HUES48 (cell line): ENCODE measurements at regions not wholly inside any gene's neighbourhood (a gene's known extent, or its start where the extent isn't known, plus 50 kb on each side); places are given as distances from the start of the nearest gene placed in this dataset.

Experiments used
- H3K27ac ChIP-seq: one replicate; pipeline ENCODE4 v1.7.0; 2013; ENCODE audit warnings: low read depth, low read length, inconsistent platforms
- H3K27me3 ChIP-seq: 2 replicates; pipeline ENCODE4 v1.6.1; 2013; ENCODE audit warnings: mild to moderate bottlenecking, low read length; ENCODE audit not compliant: control insufficient read depth, insufficient read depth
- H3K36me3 ChIP-seq: 2 replicates; pipeline ENCODE4 v1.6.1; 2013; ENCODE audit warnings: low read length; ENCODE audit not compliant: control insufficient read depth, insufficient read depth
- H3K4me1 ChIP-seq: 2 replicates; pipeline ENCODE4 v1.6.1; 2013; ENCODE audit warnings: mild to moderate bottlenecking, low read length; ENCODE audit not compliant: control insufficient read depth, insufficient read depth
- H3K4me3 ChIP-seq: 2 replicates; pipeline ENCODE4 v1.5.1; 2013; ENCODE audit warnings: mild to moderate bottlenecking, low read depth, low read length
- H3K9ac ChIP-seq: 2 replicates; pipeline ENCODE4 v1.6.1; 2013; ENCODE audit warnings: mild to moderate bottlenecking, low read depth, low read length, moderate library complexity
- H3K9me3 ChIP-seq: 2 replicates; pipeline ENCODE4 v1.6.1; 2013; ENCODE audit warnings: low read length; ENCODE audit not compliant: control insufficient read depth, insufficient read depth

DNA sequence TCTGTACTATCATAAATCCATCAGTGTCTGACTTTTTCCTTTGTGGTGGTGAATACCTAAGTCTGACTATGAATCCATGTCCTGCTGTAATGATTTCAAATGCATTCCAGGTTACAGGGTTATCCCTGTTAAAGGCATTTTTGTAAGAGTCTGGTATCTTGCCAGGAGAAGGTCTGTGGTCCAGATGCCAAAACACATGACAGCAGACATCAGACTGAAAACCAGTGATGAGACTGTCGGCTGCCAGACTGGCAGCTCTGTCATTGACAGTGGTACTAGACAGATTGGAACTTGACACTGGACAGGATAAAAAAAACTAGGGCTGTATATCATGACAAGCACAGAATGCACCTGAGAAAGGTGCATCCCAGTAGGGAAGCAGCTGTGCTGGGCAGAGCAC, 301.8 kb upstream of the FAT3 start:
- no peak overlapping the region for H3K4me3 ChIP-seq
- H3K27ac ChIP-seq = no peak overlapping the region
- H3K27me3 ChIP-seq = no peaks in the 10 kb centered on the region
- H3K36me3 ChIP-seq = no peaks in the 10 kb centered on the region
- H3K4me1 ChIP-seq = no peaks in the 10 kb centered on the region
- H3K9ac ChIP-seq = no peak overlapping the region
- no peaks in the 10 kb centered on the region for H3K9me3 ChIP-seq

DNA sequence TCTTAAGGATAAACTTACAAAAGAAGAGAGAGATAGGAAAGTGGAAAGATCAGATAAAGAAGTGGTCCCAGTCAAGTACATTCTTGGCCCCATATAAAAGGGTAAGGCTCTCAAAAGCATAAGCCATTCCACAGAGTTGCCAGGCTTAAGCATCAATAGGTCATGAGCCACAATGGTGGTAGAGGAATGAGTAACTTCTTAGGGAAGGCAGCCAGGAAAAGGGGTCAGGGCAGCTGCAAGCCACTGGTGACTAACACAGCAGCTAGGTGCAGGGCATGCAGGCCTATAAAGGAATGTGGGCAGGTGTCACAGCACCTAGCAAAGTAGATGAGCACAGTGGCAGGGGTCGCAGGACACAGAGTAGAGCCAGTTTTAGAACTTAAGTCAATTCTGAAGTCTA, 302.6 kb upstream of the FAT3 start:
- Histone ChIP-seq H3K4me3 (no peak overlapping the region), H3K36me3 (no peaks in the 10 kb centered on the region), H3K9me3 (no peaks in the 10 kb centered on the region), H3K27me3 (no peaks in the 10 kb centered on the region), H3K27ac (no peak overlapping the region), H3K9ac (no peak overlapping the region), H3K4me1 (no peaks in the 10 kb centered on the region)

DNA sequence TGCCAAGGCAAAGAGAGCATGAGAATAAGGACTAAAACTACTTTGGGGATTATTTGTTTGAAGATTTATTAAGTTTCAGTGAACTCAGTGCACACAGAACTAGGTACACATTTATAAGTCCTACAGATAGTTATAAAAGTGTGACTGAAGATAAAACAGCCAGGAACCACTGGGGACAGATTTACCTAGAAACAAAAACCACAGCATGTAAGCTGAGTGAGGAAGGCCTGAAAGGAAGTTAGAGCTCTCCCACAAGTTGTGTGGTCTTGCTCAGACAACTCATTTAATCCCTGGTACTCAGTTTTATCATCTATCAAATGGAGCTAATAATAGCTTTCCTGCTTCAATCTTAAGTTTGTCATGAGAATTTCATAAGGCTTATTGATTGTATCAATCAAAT, 311.2 kb upstream of the FAT3 start:
- no peak overlapping the region for H3K27ac ChIP-seq
- no peaks in the 10 kb centered on the region for H3K36me3 ChIP-seq
- no peaks in the 10 kb centered on the region for H3K4me1 ChIP-seq
- H3K9ac ChIP-seq = no peak overlapping the region
- no peaks in the 10 kb centered on the region for H3K9me3 ChIP-seq
- no peak overlapping the region for H3K4me3 ChIP-seq
- no peaks in the 10 kb centered on the region for H3K27me3 ChIP-seq

DNA sequence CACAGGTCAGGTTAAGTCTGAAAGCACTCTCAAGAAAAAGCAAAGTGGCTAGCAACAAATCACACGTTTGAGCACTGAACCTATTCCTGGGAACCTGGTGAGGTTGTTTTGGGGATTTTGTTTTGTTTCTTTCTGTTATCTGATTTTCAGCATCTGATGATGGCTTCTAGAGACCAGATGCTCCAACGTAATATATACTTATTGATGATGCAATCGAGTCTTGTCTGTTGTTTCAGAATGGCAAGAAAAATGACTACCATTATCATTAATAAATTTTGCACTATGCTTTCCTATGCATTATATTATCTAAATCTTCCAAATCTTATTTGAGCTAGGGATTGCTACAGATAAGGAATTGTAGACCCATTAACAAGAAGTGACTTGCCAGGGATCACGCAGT, 312.3 kb upstream of the FAT3 start:
- Histone ChIP-seq H3K27ac (no peak overlapping the region), H3K4me3 (no peak overlapping the region), H3K27me3 (no peaks in the 10 kb centered on the region), H3K36me3 (no peaks in the 10 kb centered on the region), H3K9ac (no peak overlapping the region), H3K9me3 (no peaks in the 10 kb centered on the region), H3K4me1 (no peaks in the 10 kb centered on the region)

DNA sequence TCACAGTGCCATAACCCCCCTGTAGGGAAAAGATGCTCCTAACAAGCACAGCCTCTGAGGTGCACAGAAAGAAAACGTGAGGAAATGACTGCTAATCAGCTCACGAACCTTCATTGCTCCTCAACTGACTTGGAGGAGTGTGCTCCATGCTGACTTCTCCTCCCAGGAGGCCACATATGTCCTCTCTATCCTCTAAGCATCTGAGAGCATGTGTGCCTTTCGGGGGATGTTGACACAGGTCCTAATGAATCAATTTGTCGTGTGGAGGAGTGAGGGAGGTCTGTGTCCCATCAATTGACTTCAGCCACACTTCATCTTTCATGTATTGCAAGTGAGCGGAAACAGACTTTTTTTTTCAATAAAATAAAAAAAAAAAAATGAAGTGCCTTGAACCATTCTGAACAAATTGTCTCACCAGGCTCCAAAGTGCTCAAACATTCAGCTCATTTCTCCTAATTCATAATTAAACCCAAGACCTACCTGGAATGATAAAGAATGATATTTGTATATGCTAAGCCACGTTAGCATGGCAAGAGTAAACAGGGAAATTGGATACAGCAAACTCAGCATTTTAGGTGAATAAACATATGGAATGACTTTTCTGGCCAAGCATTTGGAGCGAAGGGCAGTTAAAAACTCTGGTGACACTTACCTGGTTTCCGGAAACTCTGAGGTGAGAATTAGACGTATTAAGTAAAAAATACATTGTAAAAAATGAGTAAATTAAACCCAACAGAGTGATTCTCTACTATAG, 317.6 kb upstream of the FAT3 start:
- H3K27ac ChIP-seq = no peak overlapping the region
- H3K27me3 ChIP-seq = no peaks in the 10 kb centered on the region

DNA sequence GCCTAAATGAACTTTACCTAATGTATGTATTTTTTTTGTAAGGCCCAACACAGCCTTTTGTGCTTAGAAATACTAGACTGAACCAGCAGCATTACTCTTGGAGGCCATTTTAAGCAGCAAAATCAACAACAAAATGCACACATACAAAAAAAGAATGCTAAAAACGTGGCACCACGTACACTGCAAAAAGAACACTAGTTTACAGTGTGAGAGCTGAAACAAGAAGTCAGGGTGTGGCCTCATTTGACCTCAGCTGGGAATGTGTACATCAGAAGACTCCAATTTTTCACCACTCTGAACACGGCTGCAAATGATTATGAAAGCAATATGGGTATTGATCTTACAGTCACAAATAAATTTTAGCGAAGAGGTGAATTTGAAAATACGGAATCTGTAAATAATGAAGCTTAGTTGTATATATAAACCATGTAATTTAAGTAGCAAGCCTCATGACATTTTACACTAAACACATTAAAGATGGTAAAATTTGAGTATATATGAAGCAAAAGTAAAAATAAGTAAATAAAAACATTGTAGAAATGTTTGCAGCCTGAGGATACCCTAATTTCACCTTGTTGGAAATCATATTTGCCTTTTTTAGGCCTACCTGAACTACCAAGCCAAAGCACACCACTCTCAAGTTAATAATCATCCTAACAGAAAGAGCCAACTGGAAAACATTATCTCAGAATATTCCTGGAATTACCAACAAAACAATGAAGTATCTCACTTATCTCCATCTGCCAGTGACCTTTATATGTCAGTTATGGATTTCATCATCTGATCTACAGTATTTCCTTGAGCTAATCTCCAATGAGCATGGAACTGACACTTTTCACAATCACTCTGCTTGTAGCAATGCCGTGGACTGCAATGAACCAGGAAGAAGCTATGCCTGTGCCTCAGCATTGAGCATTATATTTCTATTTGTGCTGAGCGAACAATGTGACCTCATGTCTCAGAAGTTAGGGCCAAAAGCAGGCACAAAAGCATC, 319.5 kb upstream of the FAT3 start:
- H3K9ac ChIP-seq = no peak overlapping the region
- H3K9me3 ChIP-seq = no peaks in the 10 kb centered on the region
- H3K4me1 ChIP-seq = no peaks in the 10 kb centered on the region
- no peaks in the 10 kb centered on the region for H3K36me3 ChIP-seq
- no peak overlapping the region for H3K4me3 ChIP-seq
- H3K27me3 ChIP-seq = no peaks in the 10 kb centered on the region
- H3K27ac ChIP-seq = no peak overlapping the region

More for the DNA sequence above, 317.6 kb upstream of the FAT3 start:
- Histone ChIP-seq H3K4me1 (no peaks in the 10 kb centered on the region), H3K36me3 (no peaks in the 10 kb centered on the region), H3K9ac (no peak overlapping the region), H3K9me3 (no peaks in the 10 kb centered on the region), H3K4me3 (no peak overlapping the region)

DNA sequence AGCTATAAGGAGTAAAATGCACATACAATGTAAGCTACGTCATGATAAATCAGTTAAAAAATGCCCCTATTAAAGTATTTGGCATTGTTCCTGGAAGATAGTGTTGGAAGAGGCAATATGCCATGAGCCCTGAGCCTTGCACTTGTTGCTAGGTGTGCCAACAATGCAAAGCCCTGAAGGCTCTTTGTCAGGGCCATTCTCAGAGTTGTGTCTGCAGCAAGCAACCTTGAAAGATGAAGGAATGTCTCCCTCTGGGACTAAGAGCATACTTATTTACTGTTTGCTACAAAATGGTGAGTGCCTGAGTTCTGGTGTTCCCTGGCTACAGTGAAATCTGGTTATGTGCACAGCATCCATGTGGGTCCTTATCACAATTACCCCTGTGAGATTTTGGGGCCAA, 322.3 kb upstream of the FAT3 start:
- no peaks in the 10 kb centered on the region for H3K27me3 ChIP-seq
- H3K36me3 ChIP-seq = no peaks in the 10 kb centered on the region
- no peak overlapping the region for H3K4me3 ChIP-seq
- no peaks in the 10 kb centered on the region for H3K4me1 ChIP-seq
- H3K9me3 ChIP-seq = no peaks in the 10 kb centered on the region
- H3K27ac ChIP-seq = no peak overlapping the region
- no peak overlapping the region for H3K9ac ChIP-seq

DNA sequence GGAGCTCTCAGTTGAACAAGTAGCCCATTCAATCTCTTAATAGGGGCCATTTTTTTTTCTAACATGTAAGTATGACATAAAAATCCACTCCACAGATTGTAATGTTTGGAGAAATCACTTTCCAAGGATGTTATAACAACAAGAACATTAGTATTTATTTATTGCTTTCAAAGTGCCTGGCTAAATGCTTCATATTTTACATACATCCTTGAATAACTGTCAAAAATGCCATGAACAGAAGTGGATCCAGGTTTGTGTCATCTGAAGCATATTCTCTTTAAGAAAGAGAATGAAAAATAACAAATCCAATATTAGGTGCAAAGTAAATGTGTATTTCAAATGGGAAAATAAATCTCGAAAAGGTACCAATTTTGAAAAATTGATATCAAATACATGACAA, 344.0 kb upstream of the FAT3 start:
- no peaks in the 10 kb centered on the region; the same call in 1 of the 2 replicates for H3K9me3 ChIP-seq
- H3K9ac ChIP-seq = no peak overlapping the region
- H3K4me3 ChIP-seq = no peak overlapping the region
- peaks cover 10% of the 10 kb centered on the region; the same call in 1 of the 2 replicates for H3K4me1 ChIP-seq
- no peak overlapping the region for H3K27ac ChIP-seq
- H3K27me3 ChIP-seq = no peaks in the 10 kb centered on the region
- H3K36me3 ChIP-seq = no peaks in the 10 kb centered on the region

DNA sequence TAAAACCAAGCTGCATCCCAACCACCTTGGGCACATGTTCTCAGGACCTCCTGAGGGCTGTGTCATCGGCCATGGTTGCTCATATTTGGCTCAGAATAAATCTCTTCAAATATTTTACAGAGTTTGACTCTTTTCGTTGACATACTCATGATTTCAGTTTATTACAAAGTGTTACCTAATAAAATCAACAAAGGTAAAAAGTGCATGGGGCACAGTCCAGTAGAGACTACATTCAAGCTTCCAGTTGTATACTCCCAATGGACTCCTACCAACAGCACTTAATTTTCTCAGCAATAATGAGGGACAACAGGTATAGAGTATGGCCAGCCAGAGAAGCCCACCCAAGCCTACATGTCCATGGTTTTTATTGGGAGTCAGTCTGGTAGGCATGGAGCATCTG, 347.9 kb upstream of the FAT3 start:
- no peak overlapping the region for H3K9ac ChIP-seq
- no peaks in the 10 kb centered on the region for H3K27me3 ChIP-seq
- H3K9me3 ChIP-seq = no peaks in the 10 kb centered on the region; the same call in 1 of the 2 replicates
- no peak overlapping the region for H3K27ac ChIP-seq
- H3K4me1 ChIP-seq = no peaks in the 10 kb centered on the region
- no peaks in the 10 kb centered on the region for H3K36me3 ChIP-seq
- no peak overlapping the region for H3K4me3 ChIP-seq

DNA sequence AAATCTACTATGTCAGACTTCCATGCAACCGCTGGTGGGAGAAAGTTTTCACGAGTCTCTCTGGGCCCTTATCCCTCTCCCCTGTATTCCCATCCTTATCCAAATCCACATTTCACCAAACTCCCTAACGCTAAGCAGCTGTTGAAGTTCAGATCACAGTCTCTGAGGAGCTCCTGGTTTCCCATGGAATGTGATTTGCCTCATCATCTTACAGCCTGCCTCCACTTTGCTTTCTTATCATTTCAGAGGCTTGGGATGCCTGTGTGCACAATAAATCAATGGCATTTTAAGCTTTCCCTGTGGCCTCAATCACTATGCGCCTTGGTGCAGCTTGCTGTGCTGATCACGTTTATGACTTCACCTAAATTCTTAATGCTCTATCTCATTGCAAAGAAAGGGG, 352.4 kb upstream of the FAT3 start:
- Histone ChIP-seq H3K4me1 (0 out of 2 replicates have a peak, but pooled peaks cover 3% of the 10 kb centered on the region), H3K4me3 (no peak overlapping the region)

DNA sequence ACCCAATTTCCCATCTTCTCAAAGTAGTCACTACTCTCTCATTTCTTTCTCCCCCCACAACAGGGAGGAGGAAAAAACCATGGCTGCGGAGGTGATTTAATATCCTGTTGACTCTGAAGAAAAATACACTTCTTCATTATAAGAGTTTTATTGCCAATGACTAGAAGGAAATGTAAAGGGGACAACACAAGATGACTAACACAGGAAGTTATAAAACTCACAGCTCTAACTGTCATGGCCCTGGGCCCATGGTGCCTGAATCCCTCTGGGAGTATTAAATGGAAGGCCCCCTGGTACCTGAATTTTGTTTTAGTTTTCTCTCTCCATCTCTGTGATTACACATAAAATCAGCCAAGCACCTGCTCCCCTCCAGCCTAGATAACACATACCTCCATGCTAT, 352.8 kb upstream of the FAT3 start:
- Histone ChIP-seq H3K36me3 (no peaks in the 10 kb centered on the region), H3K9ac (no peak overlapping the region), H3K9me3 (no peaks in the 10 kb centered on the region), H3K27me3 (no peaks in the 10 kb centered on the region), H3K4me1 (0 out of 2 replicates have a peak, but pooled peaks cover 3% of the 10 kb centered on the region), H3K27ac (no peak overlapping the region), H3K4me3 (no peak overlapping the region)

More for the DNA sequence above, 352.4 kb upstream of the FAT3 start:
- Histone ChIP-seq H3K36me3 (no peaks in the 10 kb centered on the region), H3K27ac (no peak overlapping the region), H3K27me3 (no peaks in the 10 kb centered on the region), H3K9me3 (no peaks in the 10 kb centered on the region), H3K9ac (no peak overlapping the region)
